PC-3 (cell line): ENCODE measurements at regions not wholly inside any gene's neighbourhood (a gene's known extent, or its start where the extent isn't known, plus 50 kb on each side); places are given as distances from the start of the nearest gene placed in this dataset.

Source experiments
- ATAC-seq: fragments of 200-7000 bp; cut with Tn5 transposase; 2 replicates; pipeline ENCODE4 v1.9.1; 2020; ENCODE audit warnings: mild to moderate bottlenecking, moderate library complexity
- BruUV-seq: library from RNA; stranded (reverse); fragments of 400-500 nt; replicated peaks from 2 replicates; lab custom pipeline; 2021; lab: Mats Ljungman, UMichigan
- CTCF ChIA-PET: fragments of 300-600 bp; sonication (Branson Sonifier 250); formaldehyde crosslinking; loops from one replicate; lab custom pipeline; 2022; ENCODE audit warnings: antibody characterized with exemption; lab: Charles Lee
- POLR2A ChIA-PET: fragments of 300-600 bp; sonication (Branson Sonifier 250); formaldehyde crosslinking; loops from one replicate; lab custom pipeline; 2022; ENCODE audit warnings: antibody characterized with exemption; ENCODE audit not compliant: unreplicated experiment; lab: Charles Lee
- DNase-seq: peaks from one replicate; pipeline ENCODE4 v3.0.0-alpha.2; 2015
- H2AFZ ChIP-seq: fragments of 300-600 bp; sonication (generic); 2 replicates; pipeline ENCODE4 v1.6.0; 2016; ENCODE audit warnings: antibody characterized with exemption, low read length
- H3F3A ChIP-seq: fragments of 300-600 bp; sonication (generic); one replicate; pipeline ENCODE4 v1.6.0; 2017; ENCODE audit warnings: antibody characterized with exemption, low read length, control low read depth, mild to moderate bottlenecking; ENCODE audit not compliant: unreplicated experiment
- H3K27ac ChIP-seq: fragments of 300-600 bp; sonication (generic); 2 replicates; pipeline ENCODE4 v1.5.1; 2016; ENCODE audit warnings: mild to moderate bottlenecking, low read length
- H3K27me3 ChIP-seq: fragments of 300-600 bp; sonication (generic); 2 replicates; pipeline ENCODE4 v1.6.1; 2016; ENCODE audit warnings: low read length, mixed read lengths
- H3K36me3 ChIP-seq: fragments of 300-600 bp; sonication (generic); 2 replicates; pipeline ENCODE4 v1.6.1; 2016; ENCODE audit warnings: low read depth, mixed run types, low read length, mixed read lengths
- H3K4me1 ChIP-seq: fragments of 300-600 bp; sonication (generic); 2 replicates; pipeline ENCODE4 v1.5.1; 2016; ENCODE audit warnings: low read length; ENCODE audit not compliant: insufficient read depth
- H3K4me2 ChIP-seq: fragments of 300-600 bp; sonication (generic); 2 replicates; pipeline ENCODE4 v1.6.0; 2016; ENCODE audit warnings: low read length
- H3K4me3 ChIP-seq: fragments of 300-600 bp; sonication (generic); 2 replicates; pipeline ENCODE4 v1.5.1; 2016; ENCODE audit warnings: mild to moderate bottlenecking, low read length, mixed read lengths
- H3K79me2 ChIP-seq: fragments of 300-600 bp; sonication (generic); 2 replicates; pipeline ENCODE4 v1.6.1; 2017; ENCODE audit warnings: low read length, mixed read lengths
- H3K9ac ChIP-seq: fragments of 300-600 bp; sonication (generic); 2 replicates; pipeline ENCODE4 v1.6.0; 2016; ENCODE audit warnings: mild to moderate bottlenecking, low read length
- H3K9me2 ChIP-seq: fragments of 300-600 bp; sonication (generic); replicated peaks from 2 replicates; pipeline ENCODE4 v1.6.1; 2016; ENCODE audit warnings: mixed run types, low read length, mixed read lengths
- H3K9me3 ChIP-seq: fragments of 300-600 bp; sonication (generic); 2 replicates; pipeline ENCODE4 v1.6.1; 2016; ENCODE audit warnings: low read length, mixed read lengths
- H4K20me1 ChIP-seq: fragments of 300-600 bp; sonication (generic); 2 replicates; pipeline ENCODE4 v1.6.1; 2016; ENCODE audit warnings: low read length, mixed read lengths
- EZH2 ChIP-seq: fragments of 300-600 bp; sonication (generic); IDR thresholded peaks from one replicate; pipeline ENCODE4 v1.6.1; 2017; ENCODE audit warnings: antibody characterized with exemption, mild to moderate bottlenecking, low read length; ENCODE audit not compliant: unreplicated experiment
- EZH2phosphoT487 ChIP-seq: fragments of 300-600 bp; sonication (generic); IDR thresholded peaks from 2 replicates; pipeline ENCODE4 v1.6.1; 2018; ENCODE audit warnings: mild to moderate bottlenecking, antibody characterized with exemption, low read length, borderline replicate concordance
- intact Hi-C: fragments of 100-400 bp; cut with micrococcal nuclease; formaldehyde crosslinking; loops from 2 replicates; pipeline ENCODE4 v1.9.0; 2023
- TF ChIP-seq, protein P1 (sequence below): fragments of 300-600 bp; sonication (generic); conservative IDR thresholded peaks from 2 replicates; pipeline ENCODE4 v1.5.1; 2017; ENCODE audit warnings: antibody characterized with exemption, low read depth, mild to moderate bottlenecking, low read length

DNA sequence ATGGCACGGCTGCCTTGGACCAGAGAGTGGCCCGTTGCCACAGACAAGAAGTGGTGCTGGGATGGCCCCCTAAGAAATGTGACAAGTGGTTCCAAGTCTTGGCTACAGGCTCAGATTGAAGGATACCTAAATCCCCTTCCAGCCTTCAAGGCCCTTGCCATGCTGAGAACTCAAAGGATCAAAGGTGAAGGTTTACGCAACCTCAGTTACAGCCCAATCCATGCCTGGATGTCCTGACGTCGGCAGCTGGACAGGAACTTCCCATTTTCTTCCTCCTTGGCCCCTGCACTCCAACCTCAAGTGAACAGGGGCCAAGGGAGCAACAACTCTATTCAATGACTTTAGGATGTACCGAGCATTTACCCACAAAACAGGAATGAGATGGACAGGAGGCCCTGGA is 95.4 kb downstream of the DHCR7 start:
- no peaks in the 10 kb centered on the region for H3K9me3 ChIP-seq
- TF ChIP-seq EZH2phosphoT487, result no peak
- no peak for TF ChIP-seq EZH2
- TF ChIP-seq, protein P1, sequence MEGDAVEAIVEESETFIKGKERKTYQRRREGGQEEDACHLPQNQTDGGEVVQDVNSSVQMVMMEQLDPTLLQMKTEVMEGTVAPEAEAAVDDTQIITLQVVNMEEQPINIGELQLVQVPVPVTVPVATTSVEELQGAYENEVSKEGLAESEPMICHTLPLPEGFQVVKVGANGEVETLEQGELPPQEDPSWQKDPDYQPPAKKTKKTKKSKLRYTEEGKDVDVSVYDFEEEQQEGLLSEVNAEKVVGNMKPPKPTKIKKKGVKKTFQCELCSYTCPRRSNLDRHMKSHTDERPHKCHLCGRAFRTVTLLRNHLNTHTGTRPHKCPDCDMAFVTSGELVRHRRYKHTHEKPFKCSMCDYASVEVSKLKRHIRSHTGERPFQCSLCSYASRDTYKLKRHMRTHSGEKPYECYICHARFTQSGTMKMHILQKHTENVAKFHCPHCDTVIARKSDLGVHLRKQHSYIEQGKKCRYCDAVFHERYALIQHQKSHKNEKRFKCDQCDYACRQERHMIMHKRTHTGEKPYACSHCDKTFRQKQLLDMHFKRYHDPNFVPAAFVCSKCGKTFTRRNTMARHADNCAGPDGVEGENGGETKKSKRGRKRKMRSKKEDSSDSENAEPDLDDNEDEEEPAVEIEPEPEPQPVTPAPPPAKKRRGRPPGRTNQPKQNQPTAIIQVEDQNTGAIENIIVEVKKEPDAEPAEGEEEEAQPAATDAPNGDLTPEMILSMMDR, result no peak
- H3K27ac ChIP-seq, result no peak overlapping the region
- no peak overlapping the region for H3K4me2 ChIP-seq
- H4K20me1 ChIP-seq, result no peaks in the 10 kb centered on the region
- no peaks in the 10 kb centered on the region for H3K4me1 ChIP-seq
- BruUV-seq, result no TSS peak
- no peak overlapping the region for H3K4me3 ChIP-seq
- DNase-seq (no peak), ATAC-seq (no peak)
- H3K9ac ChIP-seq, result no peak overlapping the region
- intact Hi-C loops, result no loop called here
- CTCF ChIA-PET, result no interaction called here
- H3F3A ChIP-seq, result no peaks in the 10 kb centered on the region
- no peaks in the 10 kb centered on the region for H3K36me3 ChIP-seq
- POLR2A ChIA-PET, result no interaction called here
- H3K9me2 ChIP-seq, result no peaks in the 10 kb centered on the region
- peaks cover 52% of the 10 kb centered on the region for H3K27me3 ChIP-seq
- H2AFZ ChIP-seq, result no peak overlapping the region
- H3K79me2 ChIP-seq, result no peaks in the 10 kb centered on the region

DNA sequence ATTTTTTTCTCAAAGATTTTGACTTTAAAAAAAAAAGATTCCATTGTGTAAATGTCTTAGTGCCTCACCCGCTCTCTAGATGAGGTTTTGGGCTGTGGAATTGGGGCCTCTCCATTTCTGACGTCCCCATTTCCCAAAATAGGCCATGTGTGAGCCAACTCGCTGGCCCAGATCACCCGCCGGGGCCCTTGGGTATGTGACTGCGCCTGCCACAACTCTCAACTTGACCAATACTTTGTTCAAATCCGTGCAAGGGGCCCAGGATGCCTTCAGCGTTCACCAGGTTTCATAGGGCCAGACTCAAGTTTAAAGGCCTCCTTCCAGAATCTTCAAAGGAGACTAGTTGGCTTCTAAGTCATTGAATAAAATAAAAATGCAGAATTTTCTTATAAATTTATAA is 96.0 kb downstream of the DHCR7 start:
- Histone ChIP-seq H3K9me3 (no peaks in the 10 kb centered on the region), H4K20me1 (no peaks in the 10 kb centered on the region), H2AFZ (no peak overlapping the region), H3K4me2 (no peak overlapping the region), H3K27me3 (peaks cover 52% of the 10 kb centered on the region), H3K4me1 (no peaks in the 10 kb centered on the region), H3K36me3 (no peaks in the 10 kb centered on the region), H3K9me2 (no peaks in the 10 kb centered on the region), H3K27ac (no peak overlapping the region), H3F3A (no peaks in the 10 kb centered on the region), H3K4me3 (no peak overlapping the region), H3K79me2 (no peaks in the 10 kb centered on the region), H3K9ac (no peak overlapping the region)
- intact Hi-C loops, result no loop called here
- ATAC-seq (no peak), DNase-seq (no peak)
- ChIA-PET POLR2A (no interaction called here), CTCF (no interaction called here)
- no TSS peak for BruUV-seq
- no peak for TF ChIP-seq EZH2phosphoT487

- Histone ChIP-seq H3K4me1 (no peaks in the 10 kb centered on the region), H3K27me3 (peaks cover 43% of the 10 kb centered on the region), H3K79me2 (no peaks in the 10 kb centered on the region), H3K36me3 (no peaks in the 10 kb centered on the region), H3K9me3 (no peaks in the 10 kb centered on the region), H3K9me2 (no peaks in the 10 kb centered on the region), H3K27ac (no peak overlapping the region), H3K4me2 (no peak overlapping the region), H4K20me1 (no peaks in the 10 kb centered on the region), H3K9ac (no peak overlapping the region), H3F3A (no peaks in the 10 kb centered on the region), H2AFZ (no peak overlapping the region), H3K4me3 (no peak overlapping the region)
- ChIA-PET CTCF (no interaction called here), POLR2A (no interaction called here)
- DNase-seq (no peak), ATAC-seq (no peak)
- TF ChIP-seq, protein P1, result no peak
- TF ChIP-seq EZH2phosphoT487 (no peak), EZH2 (no peak)
- intact Hi-C loops, result no loop called here
- no TSS peak for BruUV-seq
Observed at GRCh38 chr11:71349627-71350026, 97.2 kb upstream of the SHANK2 start.
